Upper lobe of left lung (tissue), 4 donors: ENCODE measurements at regions not wholly inside any gene's neighbourhood (a gene's known extent, or its start where the extent isn't known, plus 50 kb on each side); places are given as distances from the start of the nearest gene placed in this dataset.

Source experiments
- EP300 ChIP-seq, 4 donors: sonication (generic); formaldehyde crosslinking; IDR thresholded peaks; one replicate each; pipeline ENCODE4 v1.5.1; 2017; ENCODE audit warnings: antibody characterized with exemption in 4 of 4, control low read depth in 2 of 4
- POLR2AphosphoS5 ChIP-seq, 2 donors: sonication (generic); formaldehyde crosslinking; IDR thresholded peaks; one replicate each; pipeline ENCODE4 v1.5.1; 2017; ENCODE audit warnings: antibody characterized with exemption in 2 of 2
- TF ChIP-seq, protein P1 (sequence below), 6 experiments: fragments of 450-650 bp in 4 of 6; fragments of 200-600 bp in 2 of 6; sonication (generic) in 2 of 6; IDR thresholded peaks; one replicate each; pipeline ENCODE4 v1.5.1; 2016 to 2019; ENCODE audit warnings: antibody characterized with exemption in 6 of 6

DNA sequence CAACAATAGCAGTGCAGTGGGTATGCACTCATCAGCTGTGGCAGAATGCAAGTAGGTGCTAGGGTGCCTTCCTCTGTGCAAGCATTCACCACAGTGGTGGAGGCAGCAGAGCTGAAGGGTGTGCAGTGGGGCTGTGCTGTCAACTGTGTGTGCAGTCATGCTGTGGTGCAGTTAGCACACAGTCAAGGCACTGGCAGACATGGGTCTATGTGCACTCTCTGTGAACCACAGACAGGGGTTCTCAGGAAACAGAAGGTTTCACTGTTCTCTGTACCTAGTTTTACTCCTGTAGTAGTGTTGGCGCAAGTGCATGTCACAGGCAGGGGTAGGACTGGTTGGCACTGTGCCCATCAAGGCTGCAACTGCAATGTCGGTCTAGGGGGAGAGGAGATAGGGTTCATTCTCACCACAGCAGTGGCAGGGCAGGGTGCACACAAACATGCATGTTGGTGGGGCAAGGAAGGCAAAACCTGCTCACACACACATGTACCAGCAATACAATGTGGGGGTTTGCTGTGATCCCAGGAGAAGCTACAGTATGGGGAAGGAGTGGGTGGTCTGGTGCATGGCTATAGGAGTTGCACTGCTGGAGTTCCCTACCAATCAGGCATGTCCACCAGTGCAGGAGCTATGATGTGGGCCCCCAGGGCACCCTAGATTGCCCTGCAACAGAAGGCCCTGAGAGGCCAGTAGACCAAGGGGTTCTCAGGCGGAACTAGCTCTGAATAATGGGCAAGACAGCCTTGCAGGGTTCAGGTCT lies 242.7 kb upstream of the DDX18 start:
- TF ChIP-seq EP300 (IDR thresholded peaks at IDR 0.05) (no peak), POLR2AphosphoS5 (IDR thresholded peaks at IDR 0.05) (no peak)
- TF ChIP-seq, protein P1, sequence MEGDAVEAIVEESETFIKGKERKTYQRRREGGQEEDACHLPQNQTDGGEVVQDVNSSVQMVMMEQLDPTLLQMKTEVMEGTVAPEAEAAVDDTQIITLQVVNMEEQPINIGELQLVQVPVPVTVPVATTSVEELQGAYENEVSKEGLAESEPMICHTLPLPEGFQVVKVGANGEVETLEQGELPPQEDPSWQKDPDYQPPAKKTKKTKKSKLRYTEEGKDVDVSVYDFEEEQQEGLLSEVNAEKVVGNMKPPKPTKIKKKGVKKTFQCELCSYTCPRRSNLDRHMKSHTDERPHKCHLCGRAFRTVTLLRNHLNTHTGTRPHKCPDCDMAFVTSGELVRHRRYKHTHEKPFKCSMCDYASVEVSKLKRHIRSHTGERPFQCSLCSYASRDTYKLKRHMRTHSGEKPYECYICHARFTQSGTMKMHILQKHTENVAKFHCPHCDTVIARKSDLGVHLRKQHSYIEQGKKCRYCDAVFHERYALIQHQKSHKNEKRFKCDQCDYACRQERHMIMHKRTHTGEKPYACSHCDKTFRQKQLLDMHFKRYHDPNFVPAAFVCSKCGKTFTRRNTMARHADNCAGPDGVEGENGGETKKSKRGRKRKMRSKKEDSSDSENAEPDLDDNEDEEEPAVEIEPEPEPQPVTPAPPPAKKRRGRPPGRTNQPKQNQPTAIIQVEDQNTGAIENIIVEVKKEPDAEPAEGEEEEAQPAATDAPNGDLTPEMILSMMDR (IDR thresholded peaks at IDR 0.05) = no peak
